ENCODE measurements at regions not wholly inside any gene's neighbourhood (a gene's known extent, or its start where the extent isn't known, plus 50 kb on each side); places are given as distances from the start of the nearest gene placed in this dataset.

DNA sequence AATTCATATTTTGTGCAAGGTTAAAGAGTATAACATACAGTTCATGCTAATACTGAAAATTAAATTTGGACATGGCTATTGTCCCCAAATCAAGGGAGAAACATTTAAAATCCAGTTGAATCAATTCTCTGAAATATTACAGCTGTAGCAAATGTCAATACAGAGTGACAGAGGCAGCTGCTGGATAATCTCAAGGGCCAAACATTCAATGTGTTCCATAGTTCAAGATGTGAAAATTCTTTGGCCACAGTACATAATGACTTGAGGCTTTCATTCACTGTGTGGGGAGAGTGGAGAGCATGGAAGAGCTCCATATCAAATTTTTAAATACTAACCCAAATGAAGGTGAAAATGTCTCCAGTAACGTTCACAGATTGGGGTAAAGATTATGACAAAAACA, 1192.8 kb upstream of the CADM2 start:
- no peak for DNase-seq

DNA sequence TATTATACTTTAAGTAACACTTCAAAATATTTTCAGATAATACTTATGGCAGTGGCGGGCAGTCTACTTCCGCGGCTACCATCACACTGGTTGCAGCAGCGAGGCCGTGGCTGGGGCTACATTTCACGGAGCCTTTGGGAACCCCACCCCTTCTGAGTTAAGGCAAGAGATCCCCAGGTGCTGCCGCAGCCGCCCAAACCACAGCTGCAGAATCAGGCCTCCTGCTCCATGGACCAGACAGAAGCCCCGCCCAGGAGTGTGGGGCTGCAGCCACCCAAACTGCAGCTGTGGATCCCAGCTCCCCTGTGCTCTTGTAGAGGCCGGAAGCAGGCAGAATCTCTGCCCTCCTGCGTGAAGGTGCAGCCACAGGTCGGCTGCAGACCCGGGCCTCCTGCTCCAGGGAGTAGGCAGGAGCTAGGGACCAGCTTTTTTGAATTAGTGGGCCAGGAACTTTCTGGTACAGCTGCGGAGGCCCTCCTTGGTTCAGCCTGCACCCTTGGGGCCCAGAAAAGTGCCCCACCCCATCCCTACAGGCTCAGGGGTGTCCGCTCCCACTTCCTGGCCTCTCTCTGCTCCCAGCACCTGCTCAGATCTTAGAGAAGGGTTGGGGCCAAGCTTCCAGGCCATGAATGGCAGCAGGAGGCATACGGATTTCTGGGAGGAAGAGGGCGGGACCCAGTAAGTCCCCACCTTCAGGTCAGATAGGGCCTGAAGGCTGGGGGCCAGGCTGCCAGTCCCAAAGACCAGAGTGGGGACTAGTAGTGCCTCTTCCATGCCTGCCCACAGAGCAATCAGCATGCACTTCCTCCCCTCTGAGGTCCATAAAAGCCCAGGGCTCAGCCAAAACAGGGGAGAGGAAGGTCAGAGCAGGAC, 1188.8 kb upstream of the CADM2 start:
- DNase-seq, result no peak

DNA sequence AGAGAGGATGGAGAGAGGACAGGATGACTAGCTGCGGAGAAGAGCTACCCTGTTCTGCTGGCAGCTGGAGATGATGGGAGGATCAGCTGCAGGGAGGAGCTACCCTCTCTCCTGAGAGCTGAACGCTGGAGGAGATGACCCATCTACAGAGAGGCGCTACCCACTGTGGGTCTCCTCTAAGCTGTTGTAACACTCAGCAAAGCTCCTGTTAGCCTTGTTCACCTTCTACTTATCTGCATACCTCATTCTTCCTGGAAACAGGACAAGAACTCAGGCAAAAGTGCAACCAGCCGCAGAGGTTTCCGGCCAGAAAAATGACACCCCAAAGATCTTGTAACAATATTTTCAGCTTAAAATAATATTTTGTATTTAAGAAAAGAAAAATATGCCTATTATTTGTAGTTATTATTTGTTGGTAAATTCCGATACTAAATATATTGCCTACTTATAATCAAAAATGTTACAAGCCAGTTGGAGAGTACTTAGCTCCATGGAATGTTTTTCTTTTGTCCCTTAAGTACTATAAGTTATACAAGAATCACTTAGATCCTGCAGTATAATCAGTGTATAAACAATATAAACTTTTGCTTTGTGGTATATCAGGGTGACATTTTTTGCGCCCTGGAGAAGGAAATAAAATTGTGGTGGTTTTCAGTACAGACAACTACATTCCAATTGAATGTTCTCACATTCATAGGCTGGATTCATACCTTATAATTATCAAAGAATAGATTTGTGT, 1188.0 kb upstream of the CADM2 start:
- DNase-seq, result no peak

DNA sequence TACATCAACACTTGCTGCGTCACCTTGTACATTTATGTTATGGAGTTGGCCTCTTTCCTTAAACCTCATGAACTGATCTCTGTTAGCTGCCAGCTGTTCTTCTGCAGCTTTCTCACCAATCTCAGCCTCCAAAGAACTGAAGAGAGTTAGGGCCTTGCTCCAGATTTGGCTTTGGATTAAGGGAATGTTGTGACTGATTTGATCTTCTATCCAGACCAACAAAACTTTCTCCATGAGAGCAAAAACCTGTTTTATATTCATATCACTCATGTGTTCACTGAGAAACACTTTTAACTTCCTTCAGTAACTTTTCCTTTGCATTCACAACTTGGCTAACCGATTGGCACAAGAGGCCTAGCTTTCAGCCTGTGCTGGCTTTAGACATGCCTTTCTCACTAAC, 1156.0 kb upstream of the CADM2 start:
- DNase-seq, result no peak

DNA sequence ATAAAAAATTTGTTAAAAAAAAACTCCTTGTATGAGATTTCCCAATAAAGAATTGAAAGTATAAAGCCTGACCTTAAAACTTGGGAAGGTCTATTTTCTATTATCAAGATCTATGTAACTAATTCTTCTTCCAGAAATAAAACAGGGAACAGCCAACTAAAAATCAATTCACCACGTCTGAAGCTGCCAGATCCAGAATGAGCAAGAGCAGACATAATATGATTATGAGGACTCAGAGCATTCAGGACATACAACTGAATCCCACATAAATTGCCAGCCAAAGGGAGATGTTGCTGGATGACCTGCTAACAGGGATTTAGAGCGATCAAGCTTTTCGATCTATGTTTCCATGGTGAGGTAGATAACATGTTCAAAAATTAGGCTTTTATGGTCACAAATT, 1151.3 kb upstream of the CADM2 start:
- no peak for DNase-seq

DNA sequence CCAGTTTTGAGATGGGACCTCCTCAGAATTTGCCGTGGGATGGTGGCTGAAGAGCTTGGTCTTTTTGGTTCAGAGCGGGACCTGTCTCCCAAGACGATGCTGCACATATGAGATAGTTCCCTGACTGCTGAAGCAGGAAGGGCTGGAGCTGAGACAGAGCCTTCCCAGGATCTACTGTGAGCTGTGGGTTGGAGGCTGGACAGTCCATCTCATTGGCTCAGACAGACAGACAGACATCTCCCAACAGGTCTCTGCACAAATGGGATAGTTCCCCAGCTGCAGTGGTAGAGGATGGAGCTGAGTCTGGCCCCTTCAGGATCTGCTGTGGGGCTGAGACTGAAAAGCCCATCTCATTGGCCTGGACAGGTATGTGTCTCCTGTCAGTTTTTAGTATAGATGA, 1145.6 kb upstream of the CADM2 start:
- no peak for DNase-seq

DNA sequence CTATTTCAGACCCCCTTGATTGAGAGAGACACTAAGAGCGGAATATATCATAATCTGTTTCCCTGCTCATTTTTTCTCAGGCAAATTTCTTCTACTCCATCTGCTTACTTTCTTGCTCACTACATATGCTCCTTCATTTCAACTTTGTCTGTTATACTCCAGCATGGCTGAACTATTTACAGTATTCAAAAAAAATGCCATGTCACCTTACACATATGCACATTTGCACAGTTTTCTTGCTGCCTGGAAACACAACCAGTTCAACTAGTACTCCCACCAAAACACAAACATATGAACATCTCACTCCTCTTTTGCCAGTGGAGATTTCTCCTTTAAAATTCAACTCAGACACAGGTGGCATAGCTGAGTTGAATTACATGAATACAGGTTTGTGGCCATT, 1142.1 kb upstream of the CADM2 start:
- DNase-seq, result no peak

DNA sequence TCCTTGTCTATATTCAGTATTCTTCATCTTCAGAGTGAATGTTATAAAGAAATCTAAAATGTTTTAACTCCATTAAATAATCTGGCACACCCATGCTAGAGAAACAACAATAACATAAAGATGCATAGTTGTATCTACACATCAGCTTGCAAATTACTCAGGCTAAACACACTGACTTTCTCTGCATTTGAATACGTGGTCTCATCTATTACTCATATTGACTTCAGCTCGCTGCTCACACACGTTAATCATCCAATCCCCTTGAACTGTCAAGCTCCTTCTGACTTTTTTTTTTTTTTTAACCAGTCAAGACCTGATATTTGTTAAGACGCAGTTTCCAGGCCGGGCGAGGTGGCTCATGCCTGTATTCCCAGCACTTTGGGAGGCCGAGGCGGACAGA, 1137.3 kb upstream of the CADM2 start:
- no peak for DNase-seq

DNA sequence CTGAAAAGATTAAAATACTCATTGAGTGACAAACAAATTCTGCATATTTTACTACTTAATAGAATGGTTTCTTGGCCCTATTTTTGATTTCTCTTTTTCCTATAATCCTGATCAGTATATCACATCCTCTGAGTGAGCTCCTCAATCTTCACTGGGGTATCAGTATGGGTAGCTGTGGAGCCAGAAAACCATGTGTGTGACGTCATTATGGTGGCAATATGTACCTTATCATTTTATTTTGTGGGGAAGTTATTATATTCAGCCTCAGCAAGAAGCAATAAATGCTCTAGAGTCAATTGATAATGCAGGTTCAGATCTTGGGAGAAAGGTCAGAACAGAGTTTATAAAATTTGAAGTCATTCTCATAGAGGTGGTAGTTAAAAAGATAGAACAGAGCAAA, 1135.7 kb upstream of the CADM2 start:
- DNase-seq, result no peak

DNA sequence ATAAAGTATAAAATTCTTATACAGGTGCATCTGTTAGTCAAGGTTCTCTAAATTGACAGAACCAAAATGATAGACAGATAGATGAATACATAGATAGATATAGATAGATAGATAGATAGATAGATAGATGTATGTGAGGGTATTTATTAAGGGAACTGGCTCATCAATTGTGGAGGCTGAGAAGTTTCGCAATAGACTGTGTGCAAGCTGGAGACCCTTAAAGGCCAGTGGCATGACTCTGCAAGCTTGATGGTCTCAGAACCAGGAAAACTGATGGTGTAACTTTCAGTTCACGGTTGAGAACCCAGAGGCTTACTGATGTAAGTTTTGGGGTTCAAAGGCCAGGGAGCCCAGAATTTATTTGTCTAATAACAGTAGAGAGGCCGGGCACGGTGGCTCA, 1123.7 kb upstream of the CADM2 start:
- no peak for DNase-seq

DNA sequence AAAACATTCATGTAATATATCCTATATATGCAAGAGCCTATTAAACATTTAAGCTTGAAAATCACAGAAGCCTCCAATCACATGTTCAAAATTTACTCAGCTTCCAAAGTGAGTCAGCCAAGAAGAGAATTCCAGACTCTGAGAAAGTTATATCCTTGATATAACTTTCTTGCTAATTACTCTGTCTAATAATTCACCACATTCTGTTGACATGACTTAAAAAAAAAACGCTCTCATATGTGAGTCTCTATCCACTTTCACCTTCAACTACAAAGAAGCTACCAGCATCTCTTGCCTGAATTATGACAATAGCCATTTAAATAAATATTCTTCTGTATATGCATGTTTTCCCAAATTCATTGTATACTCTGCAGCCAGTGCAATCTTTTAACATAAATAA, 1116.3 kb upstream of the CADM2 start:
- no peak for DNase-seq

DNA sequence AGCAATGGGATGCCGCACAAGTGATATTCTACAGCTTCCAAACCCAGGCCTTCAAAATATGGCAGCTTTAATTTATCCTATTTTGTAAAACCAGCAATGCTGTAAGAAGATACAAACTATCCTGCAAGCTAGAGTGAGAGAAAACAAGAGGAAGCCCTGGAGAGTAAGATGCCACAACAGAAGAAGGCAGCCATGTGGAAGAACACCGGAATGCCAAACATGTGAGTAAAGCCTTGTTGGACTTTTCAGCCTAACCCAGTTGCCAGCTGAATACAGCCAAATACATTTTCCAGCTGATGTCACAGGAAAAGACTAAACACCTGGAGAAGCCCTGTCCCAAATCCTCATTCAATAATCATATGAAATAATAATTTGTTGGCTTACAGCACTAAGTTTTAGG, 1115.1 kb upstream of the CADM2 start:
- DNase-seq, result no peak

DNA sequence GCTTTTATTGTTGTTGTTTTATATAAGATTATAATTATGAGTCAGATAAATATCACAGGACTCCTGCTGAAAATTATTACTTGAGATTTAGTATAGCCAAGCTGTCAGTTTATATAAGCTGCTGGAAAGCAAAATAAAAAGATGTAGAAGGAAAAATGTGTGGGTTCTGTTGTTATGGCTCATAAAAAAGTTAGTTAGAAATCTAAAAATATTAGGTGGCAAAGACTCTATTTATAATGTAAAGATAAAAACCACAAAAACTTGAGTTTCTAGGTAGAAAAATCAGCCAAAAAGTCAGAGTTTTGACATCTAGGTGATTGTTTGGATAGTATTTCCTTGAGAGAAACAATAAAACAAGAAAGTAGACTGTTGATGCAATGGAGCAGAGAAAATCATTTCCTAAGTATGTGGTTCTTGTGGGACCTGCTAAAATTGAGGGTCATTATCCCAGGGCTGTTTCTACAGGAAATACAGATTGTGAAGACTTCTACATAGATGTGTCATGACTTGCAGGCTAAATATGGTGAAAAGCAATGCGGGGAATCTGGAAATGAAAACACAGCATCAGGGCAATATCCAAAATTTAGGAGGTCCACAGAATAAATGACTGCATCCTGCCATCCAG, 1109.6 kb upstream of the CADM2 start:
- DNase-seq, result no peak

DNA sequence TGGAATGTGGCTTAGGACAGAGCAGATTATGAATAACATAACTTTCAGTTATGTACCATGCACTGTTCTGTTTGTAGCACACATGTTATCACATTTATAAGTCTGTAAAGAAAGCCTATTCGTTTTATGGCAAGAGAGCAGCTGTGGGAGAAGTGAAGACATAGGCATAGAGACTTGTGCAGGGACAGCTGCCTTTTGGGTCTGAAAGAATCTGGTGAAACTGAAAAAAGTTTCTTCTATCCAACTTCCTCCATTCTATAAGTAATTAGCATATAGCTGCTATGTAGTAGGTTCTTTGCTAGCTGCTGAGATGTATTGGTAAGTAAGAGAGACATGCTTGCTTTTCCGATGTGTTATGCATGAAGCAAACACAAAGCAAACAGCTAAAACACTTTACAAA, 1095.4 kb upstream of the CADM2 start:
- no peak for DNase-seq

DNA sequence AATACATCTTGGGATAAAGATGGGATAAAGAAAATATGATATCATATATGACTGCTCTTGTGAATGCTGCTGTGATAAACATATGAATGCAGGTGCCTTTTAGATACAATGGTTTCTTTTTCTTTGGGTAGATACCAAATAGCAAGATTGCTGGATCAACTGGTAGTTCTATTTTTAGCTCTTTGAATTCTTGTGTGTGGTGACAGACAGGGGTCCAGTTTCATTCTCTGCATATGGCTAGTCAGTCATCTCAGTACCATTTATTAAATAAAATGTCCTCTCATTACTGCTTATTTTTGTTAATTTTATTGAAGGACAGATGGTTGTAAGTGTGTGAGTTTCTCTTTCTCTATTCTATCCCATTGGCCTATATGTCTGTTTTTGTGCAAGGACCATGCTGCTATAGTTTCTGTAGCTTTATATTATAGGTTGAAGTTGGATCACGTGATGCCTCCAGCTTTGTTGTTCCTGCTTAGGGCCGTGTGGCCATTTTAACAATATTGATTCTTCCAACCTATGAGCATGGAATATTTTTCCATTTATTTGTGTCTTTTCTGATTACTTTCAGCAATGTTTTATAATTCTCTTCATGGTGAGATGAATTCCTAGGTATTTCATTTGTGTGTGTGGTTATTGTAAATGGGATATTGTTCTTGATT, 1089.8 kb upstream of the CADM2 start:
- DNase-seq, result no peak

DNA sequence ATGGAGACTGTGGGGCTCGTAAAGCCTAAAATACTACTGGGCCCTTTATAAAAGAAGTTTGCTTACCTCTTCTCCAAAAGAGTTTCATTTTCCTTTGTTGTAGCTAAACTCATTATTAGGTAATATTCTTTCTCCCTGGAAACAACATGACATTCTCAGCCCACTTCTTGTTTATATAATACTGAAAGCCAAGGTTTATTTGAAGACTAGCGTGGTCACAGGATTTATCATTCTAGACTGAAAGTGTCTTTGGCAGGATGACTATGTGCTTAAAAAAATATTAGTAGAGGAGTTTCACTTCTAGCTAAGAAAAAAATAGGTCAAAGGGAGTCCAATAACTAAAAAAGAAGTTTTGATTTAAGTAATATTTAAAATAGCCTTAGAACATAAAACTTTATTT, 1085.2 kb upstream of the CADM2 start:
- DNase-seq, result no peak

DNA sequence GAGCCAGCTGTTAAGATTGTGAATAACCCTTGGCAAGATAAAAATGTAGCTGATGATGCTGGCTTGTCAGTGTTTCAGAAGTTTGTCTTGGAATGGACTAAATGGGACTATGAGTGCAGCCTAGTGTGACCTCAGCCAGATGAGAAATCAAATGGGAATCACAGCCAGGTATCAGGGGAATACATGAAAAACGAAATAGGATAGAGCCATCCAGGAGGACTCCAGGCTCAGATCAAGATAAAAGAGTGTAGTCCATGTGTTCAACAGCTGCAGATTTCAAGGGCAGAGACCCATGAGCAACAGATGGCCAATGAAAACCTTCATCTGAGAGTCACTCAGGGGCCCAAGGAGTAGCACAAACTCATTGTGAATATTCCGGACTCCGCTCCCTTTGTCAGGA, 1080.9 kb upstream of the CADM2 start:
- DNase-seq, result no peak

DNA sequence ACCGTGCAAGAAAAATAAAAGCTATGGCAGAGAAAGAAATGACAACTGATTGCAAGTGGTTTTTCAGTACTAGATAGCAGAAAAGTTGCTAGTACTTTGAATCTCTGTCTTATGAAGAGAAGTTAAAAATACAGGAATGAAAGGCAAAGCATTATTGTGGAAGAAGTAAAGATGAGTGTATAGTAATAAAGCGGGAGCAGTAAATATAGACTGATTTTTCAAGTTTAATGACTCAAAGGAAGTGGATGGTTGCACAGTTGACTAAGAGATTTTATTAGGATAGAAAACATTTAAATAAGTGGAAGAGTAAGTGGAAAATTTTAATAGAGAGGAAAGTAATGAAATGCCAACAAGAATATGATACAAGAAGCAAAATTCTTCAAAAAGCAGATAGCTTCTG, 1076.1 kb upstream of the CADM2 start:
- DNase-seq, result no peak

DNA sequence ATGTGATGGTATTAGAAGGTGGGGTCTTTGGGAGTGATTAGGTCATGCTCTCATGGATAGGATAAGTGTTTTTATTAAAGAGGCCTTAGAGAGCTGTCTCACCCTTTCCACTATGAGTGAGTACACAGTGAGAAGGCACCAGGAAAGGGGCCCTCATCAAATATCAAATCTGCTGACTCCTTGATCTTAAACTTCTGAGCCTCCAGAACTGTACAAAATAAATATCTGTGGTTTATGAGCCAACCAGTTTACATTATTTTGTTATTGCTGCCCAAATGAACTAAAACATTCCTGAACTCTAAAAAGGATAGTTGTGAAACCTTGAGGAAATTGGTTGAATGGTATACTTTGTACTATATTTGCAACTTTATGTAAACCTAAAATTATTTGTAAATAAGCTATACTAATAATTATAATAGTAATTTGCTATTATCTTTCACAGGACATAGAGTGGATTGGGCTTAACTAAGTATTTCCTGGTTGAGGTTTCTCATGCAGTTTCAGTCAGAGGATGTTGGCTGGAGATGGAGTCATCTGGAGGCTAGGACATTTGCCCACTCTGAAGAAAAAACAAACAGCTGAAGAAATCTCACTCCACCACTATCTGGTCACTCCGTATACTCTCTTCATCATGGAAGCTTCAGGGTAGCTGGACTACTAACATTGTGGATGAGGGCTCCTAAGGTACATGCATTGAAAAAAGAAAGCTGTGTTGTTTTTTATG, 1068.6 kb upstream of the CADM2 start:
- no peak for DNase-seq

DNA sequence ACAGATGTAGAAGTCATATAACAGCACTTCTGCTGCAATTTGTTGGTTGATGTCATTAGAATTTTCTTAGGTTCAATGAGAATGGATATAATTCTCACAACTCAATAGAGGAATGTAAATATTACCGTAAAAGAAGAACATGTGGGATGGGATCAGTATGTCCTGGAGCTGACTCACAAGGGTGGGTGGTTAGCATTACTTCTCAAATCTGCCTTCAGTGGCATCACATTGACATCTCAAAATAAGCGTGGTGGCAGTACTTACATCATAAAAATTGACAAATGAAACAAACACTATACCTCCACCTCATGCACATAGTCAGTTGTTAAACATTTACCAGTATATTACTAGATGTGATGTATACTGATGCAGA, 1068.0 kb upstream of the CADM2 start:
- DNase-seq, result no peak

DNA sequence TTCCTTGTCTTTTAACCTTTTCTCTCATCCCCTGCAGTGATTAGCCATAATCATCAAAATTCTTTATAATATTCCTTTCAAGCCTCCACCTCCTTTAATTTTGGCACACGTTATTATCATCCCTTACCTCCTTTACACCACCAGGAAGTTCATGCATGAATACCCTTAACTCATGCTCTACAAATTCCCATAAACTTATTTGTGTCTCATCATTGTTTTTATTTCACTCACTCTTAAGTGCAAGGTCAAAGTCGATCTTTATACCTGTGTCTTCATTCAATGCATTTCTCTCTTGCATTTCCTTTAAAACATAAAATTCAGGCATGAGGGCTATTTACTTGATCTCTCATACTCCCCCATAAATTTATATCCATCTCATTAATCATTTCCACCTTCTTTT, 1064.6 kb upstream of the CADM2 start:
- no peak for DNase-seq

DNA sequence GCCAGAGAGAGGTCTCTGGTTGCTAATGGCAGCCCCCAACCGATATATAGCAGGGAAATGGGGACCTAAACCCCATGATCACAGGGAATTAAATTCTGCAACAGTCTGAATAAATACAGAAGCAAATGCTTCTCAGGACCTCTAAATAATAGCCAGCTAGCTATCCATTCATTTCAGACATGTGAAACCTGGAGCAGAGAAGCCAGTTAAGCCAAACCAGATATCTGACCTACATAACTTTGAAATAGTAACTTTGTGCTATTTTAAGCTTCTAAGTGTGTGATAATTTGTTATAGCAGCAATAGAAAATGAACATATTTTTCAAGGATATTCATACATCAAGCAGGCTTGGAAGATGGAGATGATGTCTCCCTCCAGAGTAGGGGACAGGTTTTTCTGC, 1062.9 kb upstream of the CADM2 start:
- DNase-seq, result no peak
